Endothelial cell of umbilical vein (primary cell): ENCODE measurements at regions not wholly inside any gene's neighbourhood (a gene's known extent, or its start where the extent isn't known, plus 50 kb on each side); places are given as distances from the start of the nearest gene placed in this dataset.

Source experiments
- BruUV-seq: library from RNA; stranded (reverse); fragments of 400-500 nt; replicated peaks from 2 replicates; lab custom pipeline; 2021; lab: Mats Ljungman, UMichigan
- CTCF ChIA-PET: fragments of 300-600, 350-600 bp; sonication (Branson Sonifier 250); formaldehyde crosslinking; loops from one replicate; lab custom pipeline; 2021; ENCODE audit warnings: antibody characterized with exemption, inconsistent platforms; lab: Charles Lee
- POLR2A ChIA-PET: fragments of 300-600, 350-600 bp; sonication (Branson Sonifier 250); formaldehyde crosslinking; loops from one replicate; lab custom pipeline; 2021; ENCODE audit warnings: antibody characterized with exemption, inconsistent platforms; lab: Charles Lee
- DNase-seq: peaks from one replicate; pipeline ENCODE4 v3.0.0-alpha.2; 2011; ENCODE audit warnings: low read depth, low spot score
- FAIRE-seq: peaks from 2 replicates; lab custom pipeline; 2011; peaks lifted over from hg19 to GRCh38; lab: Jason Lieb, UNC
- H2AFZ ChIP-seq: 2 replicates; pipeline ENCODE4 v1.6.0; 2012; ENCODE audit warnings: low read depth, low read length, control low read depth, inconsistent platforms
- H3K27ac ChIP-seq: 2 replicates; pipeline ENCODE4 v1.5.1; 2011; ENCODE audit warnings: low read depth, mild to moderate bottlenecking, control low read depth, low read length, moderate library complexity; ENCODE audit not compliant: insufficient read depth
- H3K27me3 ChIP-seq, 2 experiments: 2 replicates each; pipeline versions ENCODE4 v1.6.0 to v1.6.1; 2011; ENCODE audit warnings: low read length in 2 of 2, mixed read lengths in 1 of 2; ENCODE audit not compliant: control insufficient read depth in 2 of 2, insufficient read depth in 2 of 2
- H3K36me3 ChIP-seq, 2 experiments: 2 replicates in 1 of 2; 3 replicates in 1 of 2; pipeline ENCODE4 v1.5.1; 2011; ENCODE audit warnings: low read length in 2 of 2, mild to moderate bottlenecking in 1 of 2, moderate library complexity in 1 of 2; ENCODE audit not compliant: control insufficient read depth in 2 of 2, insufficient read depth in 2 of 2; ENCODE audit errors: extremely low read depth in 1 of 2
- H3K4me1 ChIP-seq: 3 replicates; pipeline ENCODE4 v1.5.1; 2011; ENCODE audit warnings: mild to moderate bottlenecking, low read length; ENCODE audit not compliant: control insufficient read depth, insufficient read depth; ENCODE audit errors: extremely low read depth
- H3K4me2 ChIP-seq: 2 replicates; pipeline ENCODE4 v1.6.1; 2011; ENCODE audit warnings: low read length, control low read depth, mixed read lengths; ENCODE audit not compliant: insufficient read depth
- H3K4me3 ChIP-seq, 3 experiments: fragments of 200-600 bp in 1 of 3; sonication (generic), shearing (Covaris generic) in 1 of 3; replicated peaks in 1 of 3; 2 replicates each; pipeline ENCODE4 v1.5.1; 2011 to 2016; ENCODE audit warnings: control low read depth in 3 of 3, low read length in 3 of 3, mild to moderate bottlenecking in 2 of 3, inconsistent platforms in 1 of 3, low read depth in 1 of 3, moderate library complexity in 1 of 3; ENCODE audit not compliant: insufficient read depth in 1 of 3
- H3K79me2 ChIP-seq: 2 replicates; pipeline ENCODE4 v1.6.0; 2012; ENCODE audit warnings: low read length, inconsistent platforms; ENCODE audit not compliant: control insufficient read depth, insufficient read depth
- H3K9ac ChIP-seq: replicated peaks from 2 replicates; pipeline ENCODE3; 2011; ENCODE audit warnings: low read length, control low read depth; ENCODE audit not compliant: insufficient read depth; ENCODE audit errors: extremely low read depth
- H3K9me1 ChIP-seq: replicated peaks from 3 replicates; pipeline ENCODE4 v1.6.0; 2011; ENCODE audit warnings: mild to moderate bottlenecking, low read length; ENCODE audit not compliant: control insufficient read depth, insufficient read depth; ENCODE audit errors: extremely low read depth
- H3K9me3 ChIP-seq: replicated peaks from 2 replicates; pipeline ENCODE4 v1.5.1; 2012; ENCODE audit warnings: low read length, inconsistent platforms; ENCODE audit not compliant: control insufficient read depth, insufficient read depth
- H4K20me1 ChIP-seq: replicated peaks from 2 replicates; pipeline ENCODE3; 2011; ENCODE audit warnings: mild to moderate bottlenecking, low read length; ENCODE audit not compliant: control insufficient read depth, insufficient read depth; ENCODE audit errors: extremely low read depth
- EZH2 ChIP-seq: IDR thresholded peaks from 2 replicates; pipeline ENCODE4 v1.6.1; 2012; ENCODE audit warnings: borderline replicate concordance, low read depth, mild to moderate bottlenecking, moderate library complexity, low read length, inconsistent platforms; ENCODE audit not compliant: severe bottlenecking
- FOS ChIP-seq: IDR thresholded peaks from 2 replicates; pipeline ENCODE4 v1.6.1; 2011; ENCODE audit warnings: mild to moderate bottlenecking, low read length, moderate library complexity, borderline replicate concordance; ENCODE audit not compliant: insufficient read depth
- GATA2 ChIP-seq: IDR thresholded peaks from 2 replicates; pipeline ENCODE4 v1.7.0; 2011; ENCODE audit warnings: low read depth, mild to moderate bottlenecking, moderate library complexity, mixed read lengths, low read length; ENCODE audit not compliant: insufficient read length, insufficient read depth
- JUN ChIP-seq: IDR thresholded peaks from 2 replicates; pipeline ENCODE4 v1.6.1; 2011; ENCODE audit warnings: borderline replicate concordance, low read depth; ENCODE audit not compliant: insufficient read length, insufficient read depth
- MYC ChIP-seq: IDR thresholded peaks from one replicate; pipeline ENCODE4 v1.6.1; 2011; ENCODE audit warnings: mild to moderate bottlenecking, low read depth, low read length
- POLR2A ChIP-seq: IDR thresholded peaks from 2 replicates; pipeline ENCODE4 v1.6.1; 2012; ENCODE audit warnings: low read depth, mild to moderate bottlenecking, control low read depth, low read length
- POLR2AphosphoS5 ChIP-seq: IDR thresholded peaks from 2 replicates; pipeline ENCODE4 v1.6.1; 2012; ENCODE audit warnings: low read depth, mild to moderate bottlenecking, control low read depth, low read length, moderate library complexity; ENCODE audit not compliant: insufficient read depth
- dilution Hi-C: fragments of 300-500 bp; cut with MboI; formaldehyde crosslinking; loops from one replicate; pipeline ENCODE4 v1.15.0; 2019; ENCODE audit warnings: low sequenced_read_pairs; ENCODE audit not compliant: extremely low pct_ligation_motif_present
- intact Hi-C: fragments of 100-400 bp; cut with micrococcal nuclease; formaldehyde crosslinking; loops from one replicate; pipeline ENCODE4 v1.10.0; 2022
- TF ChIP-seq, protein P1 (sequence below), 2 donors: IDR thresholded peaks; 1 replicate in 1 of 2; 2 replicates in 1 of 2; pipeline ENCODE4 v1.5.1; 2011; ENCODE audit warnings: low read length in 2 of 2, mild to moderate bottlenecking in 2 of 2, moderate library complexity in 2 of 2, control low read depth in 1 of 2, inconsistent platforms in 1 of 2, low read depth in 1 of 2; ENCODE audit not compliant: insufficient read depth in 1 of 2; ENCODE audit errors: extremely low read depth in 1 of 2
- TF ChIP-seq, protein P2 (sequence below): IDR thresholded peaks from 2 replicates; pipeline ENCODE4 v1.6.1; 2011; ENCODE audit not compliant: insufficient read depth, insufficient read length

DNA sequence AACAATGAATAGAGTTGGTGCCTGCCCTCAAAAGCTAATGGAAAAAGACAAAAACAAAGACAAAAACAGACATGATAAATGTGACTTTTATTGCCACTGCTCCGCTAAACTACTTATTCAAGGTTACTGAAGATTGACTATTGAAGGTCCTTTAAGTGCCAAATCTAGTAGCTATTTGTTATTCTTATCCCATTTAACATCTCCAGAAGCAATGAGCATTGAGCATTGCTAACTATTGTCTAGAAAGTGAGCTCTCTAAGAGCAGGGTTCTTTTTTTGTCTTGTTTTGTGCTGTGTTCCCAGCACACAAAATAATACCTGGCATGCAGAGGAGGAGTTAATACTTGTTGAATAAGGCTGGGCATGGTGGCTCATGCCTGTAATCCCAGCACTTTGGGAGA is 95.4 kb upstream of the SFRP2 start:
- Histone ChIP-seq H3K36me3 (no peaks in the 10 kb centered on the region), H3K4me2 (no peak overlapping the region), H3K27ac (no peak overlapping the region), H3K9me3 (peaks cover 5% of the 10 kb centered on the region), H3K9ac (no peak overlapping the region), H4K20me1 (no peaks in the 10 kb centered on the region), H3K27me3 (no peaks in the 10 kb centered on the region), H3K79me2 (no peaks in the 10 kb centered on the region), H3K9me1 (no peaks in the 10 kb centered on the region), H3K4me1 (no peaks in the 10 kb centered on the region), H3K4me3 (no peak overlapping the region), H2AFZ (no peak overlapping the region)
- no peak for FAIRE-seq
- ChIA-PET CTCF (no interaction called here), POLR2A (no interaction called here)
- TF ChIP-seq GATA2 (no peak), FOS (no peak), POLR2AphosphoS5 (no peak), POLR2A (no peak), MYC (no peak), EZH2 (no peak), JUN (no peak)
- TF ChIP-seq, protein P1, sequence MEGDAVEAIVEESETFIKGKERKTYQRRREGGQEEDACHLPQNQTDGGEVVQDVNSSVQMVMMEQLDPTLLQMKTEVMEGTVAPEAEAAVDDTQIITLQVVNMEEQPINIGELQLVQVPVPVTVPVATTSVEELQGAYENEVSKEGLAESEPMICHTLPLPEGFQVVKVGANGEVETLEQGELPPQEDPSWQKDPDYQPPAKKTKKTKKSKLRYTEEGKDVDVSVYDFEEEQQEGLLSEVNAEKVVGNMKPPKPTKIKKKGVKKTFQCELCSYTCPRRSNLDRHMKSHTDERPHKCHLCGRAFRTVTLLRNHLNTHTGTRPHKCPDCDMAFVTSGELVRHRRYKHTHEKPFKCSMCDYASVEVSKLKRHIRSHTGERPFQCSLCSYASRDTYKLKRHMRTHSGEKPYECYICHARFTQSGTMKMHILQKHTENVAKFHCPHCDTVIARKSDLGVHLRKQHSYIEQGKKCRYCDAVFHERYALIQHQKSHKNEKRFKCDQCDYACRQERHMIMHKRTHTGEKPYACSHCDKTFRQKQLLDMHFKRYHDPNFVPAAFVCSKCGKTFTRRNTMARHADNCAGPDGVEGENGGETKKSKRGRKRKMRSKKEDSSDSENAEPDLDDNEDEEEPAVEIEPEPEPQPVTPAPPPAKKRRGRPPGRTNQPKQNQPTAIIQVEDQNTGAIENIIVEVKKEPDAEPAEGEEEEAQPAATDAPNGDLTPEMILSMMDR (IDR thresholded peaks at IDR 0.05; ENCODE audit: extremely low read depth in 1 of 2, insufficient read depth in 1 of 2, low read depth in 1 of 2, low read length in 2 of 2), result no peak
- TF ChIP-seq, protein P2, sequence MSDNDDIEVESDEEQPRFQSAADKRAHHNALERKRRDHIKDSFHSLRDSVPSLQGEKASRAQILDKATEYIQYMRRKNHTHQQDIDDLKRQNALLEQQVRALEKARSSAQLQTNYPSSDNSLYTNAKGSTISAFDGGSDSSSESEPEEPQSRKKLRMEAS, result no peak
- dilution Hi-C loops, result no loop called here
- DNase-seq, result no peak
- BruUV-seq, result no TSS peak
- intact Hi-C loops, result no loop called here
